IMR-90 (cell line): ENCODE measurements at regions not wholly inside any gene's neighbourhood (a gene's known extent, or its start where the extent isn't known, plus 50 kb on each side); places are given as distances from the start of the nearest gene placed in this dataset.
A peak's percentile ranks its signal among the peaks of the same experiment; 100 is the strongest.

ENCODE experiments used
- ATAC-seq: fragments of 200-7000 bp; cut with Tn5 transposase; 2 replicates; pipeline ENCODE4 v1.9.1; 2020; ENCODE audit warnings: low read depth, mild to moderate bottlenecking, moderate library complexity
- BruUV-seq: library from RNA; stranded (reverse); fragments of 400-500 nt; replicated peaks from 2 replicates; lab custom pipeline; 2021; lab: Mats Ljungman, UMichigan
- CTCF ChIA-PET: fragments of 300-600 bp; formaldehyde crosslinking; extraction: SDS; loops from one replicate; lab custom pipeline; 2021; ENCODE audit warnings: antibody characterized with exemption; lab: Yijun Ruan, JAX
- POLR2A ChIA-PET: fragments of 300-600 bp; sonication (Branson Sonifier 250); formaldehyde crosslinking; loops from one replicate; lab custom pipeline; 2022; ENCODE audit warnings: antibody characterized with exemption; ENCODE audit not compliant: unreplicated experiment; lab: Charles Lee
- DNase-seq: peaks from one replicate; pipeline ENCODE4 v3.0.0; 2013
- H2AFZ ChIP-seq: replicated peaks from 2 replicates; pipeline ENCODE3; 2013; ENCODE audit warnings: low read length, mild to moderate bottlenecking; ENCODE audit not compliant: poor library complexity
- H2AK5ac ChIP-seq: 2 replicates; pipeline ENCODE4 v1.6.1; 2013; ENCODE audit warnings: low read depth, low read length, inconsistent platforms
- H2AK9ac ChIP-seq: replicated peaks from 2 replicates; pipeline ENCODE3; 2013; ENCODE audit warnings: mild to moderate bottlenecking, low read depth, low read length, moderate library complexity; ENCODE audit not compliant: poor library complexity
- H2BK120ac ChIP-seq: 2 replicates; pipeline ENCODE4 v1.6.1; 2013; ENCODE audit warnings: low read depth, low read length, inconsistent platforms
- H2BK15ac ChIP-seq: 3 replicates; pipeline ENCODE4 v1.6.1; 2013; ENCODE audit warnings: low read depth, low read length, inconsistent platforms
- H2BK20ac ChIP-seq: 2 replicates; pipeline ENCODE4 v1.6.1; 2013; ENCODE audit warnings: low read depth, mild to moderate bottlenecking, inconsistent platforms, low read length, moderate library complexity
- H2BK5ac ChIP-seq: 2 replicates; pipeline ENCODE4 v1.6.1; 2013; ENCODE audit warnings: mild to moderate bottlenecking, low read depth, low read length, inconsistent platforms; ENCODE audit not compliant: poor library complexity, severe bottlenecking
- H3K14ac ChIP-seq: replicated peaks from 2 replicates; pipeline ENCODE4 v1.6.1; 2013; ENCODE audit warnings: low read depth, low read length, inconsistent platforms
- H3K18ac ChIP-seq: 2 replicates; pipeline ENCODE4 v1.6.1; 2013; ENCODE audit warnings: low read depth, low read length, control low read depth
- H3K23ac ChIP-seq: 2 replicates; pipeline ENCODE4 v1.6.1; 2013; ENCODE audit warnings: low read depth, low read length, inconsistent platforms
- H3K27ac ChIP-seq: 2 replicates; pipeline ENCODE4 v1.5.1; 2013; ENCODE audit warnings: mild to moderate bottlenecking, control low read depth, low read length; ENCODE audit not compliant: insufficient read depth
- H3K27me3 ChIP-seq: 2 replicates; pipeline ENCODE4 v1.6.1; 2013; ENCODE audit warnings: low read length; ENCODE audit not compliant: control insufficient read depth, insufficient read depth
- H3K36me3 ChIP-seq: 2 replicates; pipeline ENCODE4 v1.6.1; 2013; ENCODE audit warnings: low read length, mixed read lengths; ENCODE audit not compliant: control insufficient read depth, insufficient read depth
- H3K4ac ChIP-seq: 2 replicates; pipeline ENCODE4 v1.6.1; 2013; ENCODE audit warnings: low read depth, low read length, inconsistent platforms
- H3K4me1 ChIP-seq: 2 replicates; pipeline ENCODE4 v1.6.1; 2013; ENCODE audit warnings: low read length, mixed read lengths; ENCODE audit not compliant: control insufficient read depth, insufficient read depth
- H3K4me2 ChIP-seq: 2 replicates; pipeline ENCODE4 v1.6.1; 2013; ENCODE audit warnings: low read depth, mild to moderate bottlenecking, control low read depth, low read length, moderate library complexity
- H3K4me3 ChIP-seq: 2 replicates; pipeline ENCODE4 v1.5.1; 2013; ENCODE audit warnings: low read depth, mild to moderate bottlenecking, control low read depth, low read length, moderate library complexity; ENCODE audit not compliant: insufficient read depth
- H3K56ac ChIP-seq: 2 replicates; pipeline ENCODE4 v1.6.1; 2013; ENCODE audit warnings: low read length, inconsistent platforms; ENCODE audit not compliant: insufficient read depth; ENCODE audit errors: extremely low read depth
- H3K79me1 ChIP-seq, 2 experiments: 2 replicates each; pipeline ENCODE4 v1.6.1; 2013; ENCODE audit warnings: low read length in 2 of 2, inconsistent platforms in 1 of 2, low read depth in 1 of 2
- H3K9ac ChIP-seq: 2 replicates; pipeline ENCODE4 v1.6.1; 2013; ENCODE audit warnings: low read depth, low read length, control low read depth
- H3K9me1 ChIP-seq: 2 replicates; pipeline ENCODE4 v1.6.1; 2013; ENCODE audit warnings: low read length, inconsistent platforms; ENCODE audit not compliant: insufficient read depth
- H3K9me3 ChIP-seq: 2 replicates; pipeline ENCODE4 v1.6.1; 2013; ENCODE audit warnings: low read length; ENCODE audit not compliant: control insufficient read depth, insufficient read depth
- H4K20me1 ChIP-seq: 2 replicates; pipeline ENCODE4 v1.6.1; 2013; ENCODE audit warnings: low read length, inconsistent platforms; ENCODE audit not compliant: insufficient read depth
- H4K5ac ChIP-seq: 2 replicates; pipeline ENCODE4 v1.6.1; 2013; ENCODE audit warnings: mild to moderate bottlenecking, low read depth, low read length, control low read depth
- H4K8ac ChIP-seq, 2 experiments: 2 replicates each; pipeline ENCODE4 v1.6.1; 2013; ENCODE audit warnings: low read depth in 2 of 2, low read length in 2 of 2, control low read depth in 1 of 2, inconsistent platforms in 1 of 2
- H4K91ac ChIP-seq: 2 replicates; pipeline ENCODE4 v1.6.1; 2013; ENCODE audit warnings: low read depth, low read length, inconsistent platforms; ENCODE audit not compliant: insufficient read depth
- BHLHE40 ChIP-seq: fragments of 150-350 bp; IDR thresholded peaks from 2 replicates; pipeline ENCODE4 v1.6.1; 2016; ENCODE audit warnings: mild to moderate bottlenecking, low read depth, low read length
- CEBPB ChIP-seq: IDR thresholded peaks from 2 replicates; pipeline ENCODE4 v1.6.1; 2012; ENCODE audit warnings: low read depth, low read length, improper control_type of control experiment
- CHD1 ChIP-seq: IDR thresholded peaks from 2 replicates; pipeline ENCODE4 v1.6.1; 2012; ENCODE audit warnings: low read depth, low read length, improper control_type of control experiment
- ELK1 ChIP-seq: fragments of 150-350 bp; IDR thresholded peaks from 2 replicates; pipeline ENCODE4 v1.6.1; 2016; ENCODE audit warnings: low read depth, mild to moderate bottlenecking, low read length, moderate library complexity, borderline replicate concordance
- FOS ChIP-seq: fragments of 150-350 bp; IDR thresholded peaks from 2 replicates; pipeline ENCODE4 v1.6.1; 2016; ENCODE audit warnings: low read depth, low read length
- MAFK ChIP-seq: IDR thresholded peaks from 2 replicates; pipeline ENCODE4 v1.6.1; 2012; ENCODE audit warnings: low read depth, low read length, improper control_type of control experiment
- MAZ ChIP-seq: IDR thresholded peaks from 2 replicates; pipeline ENCODE4 v1.6.1; 2012; ENCODE audit warnings: low read depth, mild to moderate bottlenecking, low read length, improper control_type of control experiment, moderate library complexity, borderline replicate concordance
- MXI1 ChIP-seq: IDR thresholded peaks from 2 replicates; pipeline ENCODE4 v1.6.1; 2012; ENCODE audit warnings: low read depth, mild to moderate bottlenecking, low read length, moderate library complexity, borderline replicate concordance
- NFE2L2 ChIP-seq: fragments of 150-350 bp; IDR thresholded peaks from 2 replicates; pipeline ENCODE4 v1.6.1; 2016; ENCODE audit warnings: low read depth, mild to moderate bottlenecking, low read length
- POLR2A ChIP-seq: IDR thresholded peaks from 2 replicates; pipeline ENCODE4 v1.6.1; 2012; ENCODE audit warnings: mild to moderate bottlenecking, low read depth, low read length
- RAD21 ChIP-seq: IDR thresholded peaks from 2 replicates; pipeline ENCODE4 v1.6.1; 2012; ENCODE audit warnings: low read length, improper control_type of control experiment
- RCOR1 ChIP-seq: IDR thresholded peaks from 2 replicates; pipeline ENCODE4 v1.6.1; 2012; ENCODE audit warnings: mild to moderate bottlenecking, low read length, improper control_type of control experiment; ENCODE audit not compliant: insufficient replicate concordance
- RFX5 ChIP-seq: IDR thresholded peaks from 2 replicates; pipeline ENCODE4 v1.8.0; 2012; ENCODE audit warnings: low read depth, mild to moderate bottlenecking, low read length, moderate library complexity
- SMC3 ChIP-seq: fragments of 150-350 bp; IDR thresholded peaks from 2 replicates; pipeline ENCODE4 v1.6.1; 2016; ENCODE audit warnings: low read depth, mild to moderate bottlenecking, antibody characterized with exemption, low read length, moderate library complexity
- USF2 ChIP-seq: fragments of 150-350 bp; IDR thresholded peaks from 2 replicates; pipeline ENCODE4 v1.6.1; 2017; ENCODE audit warnings: mild to moderate bottlenecking, antibody characterized with exemption, low read length, low read depth
- WGBS, 2 experiments: methylation state at CpG; one replicate each; pipeline versions ENCODE4 v1.1.5 to v1.1.7; 2013; ENCODE audit warnings: missing lambda C conversion rate in 2 of 2; ENCODE audit not compliant: insufficient read length in 1 of 2; ENCODE audit errors: extremely low coverage in 2 of 2; 5-methylcytosine and 5-hydroxymethylcytosine counted together
- dilution Hi-C: fragments of 300-500 bp; cut with HindIII; formaldehyde crosslinking; loops from one replicate; pipeline ENCODE4 v1.14.3; 2018; ENCODE audit warnings: low sequenced_read_pairs; ENCODE audit not compliant: unreplicated experiment
- in situ Hi-C: fragments of 300-500 bp; cut with MboI; formaldehyde crosslinking; loops from 3 replicates; pipeline ENCODE4 v1.14.3; 2019; ENCODE audit warnings: low sequenced_read_pairs, inconsistent platforms, mixed read lengths
- intact Hi-C: fragments of 100-400 bp; cut with micrococcal nuclease; formaldehyde crosslinking; loops from 2 replicates; pipeline ENCODE4 v1.10.0; 2022
- TF ChIP-seq, protein P1 (sequence below): conservative IDR thresholded peaks from 2 replicates; pipeline ENCODE4 v1.5.1; 2012; ENCODE audit warnings: mild to moderate bottlenecking, low read depth, low read length, improper control_type of control experiment

DNA sequence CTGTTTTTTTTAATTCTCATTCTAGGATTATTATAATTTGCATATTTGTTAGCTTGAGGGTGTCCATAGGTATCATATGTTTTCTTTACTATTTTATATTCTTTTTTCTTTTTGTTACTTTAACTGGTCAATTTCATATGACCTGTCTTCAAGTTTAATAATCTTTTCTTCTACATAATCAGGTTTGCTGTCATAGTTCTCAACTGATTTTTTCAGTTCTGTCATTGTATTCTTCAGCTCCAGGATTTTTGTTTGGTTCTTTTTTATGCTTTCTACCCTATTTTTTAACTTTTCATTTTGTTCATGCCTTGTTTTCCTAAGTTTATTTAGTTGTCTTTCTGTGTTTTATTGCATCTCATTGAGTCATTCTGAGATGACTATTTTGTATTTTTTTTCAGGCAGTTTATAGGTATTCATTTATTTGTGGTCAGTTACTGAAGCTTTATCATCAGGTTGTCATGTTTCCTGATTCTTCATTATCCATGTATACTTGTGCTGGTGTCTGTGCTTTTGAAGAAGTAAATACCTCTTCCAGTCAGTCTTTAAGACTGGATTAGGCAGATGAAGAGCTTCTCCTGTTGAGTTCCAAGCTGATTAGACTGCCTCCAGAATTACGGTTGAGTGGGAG, 220.3 kb upstream of the VEGFC start:
- Histone ChIP-seq H3K27ac (no peak overlapping the region), H3K9ac (no peak overlapping the region), H3K4me3 (no peak overlapping the region), H3K79me1 (0 out of 4 replicates have a peak, but pooled peaks cover 0 to 4% of the 10 kb centered on the region in 2 experiments), H3K4me2 (no peak overlapping the region), H2AK9ac (no peak overlapping the region), H4K20me1 (no peaks in the 10 kb centered on the region), H3K23ac (no peak overlapping the region), H2BK20ac (no peak overlapping the region), H4K91ac (no peak overlapping the region; the same call in 1 of the 2 replicates), H2AFZ (no peak overlapping the region), H2BK5ac (no peak overlapping the region), H2AK5ac (no peak overlapping the region), H3K4ac (no peak overlapping the region), H4K8ac (no peak overlapping the region), H3K9me3 (peaks cover 13% of the 10 kb centered on the region), H3K4me1 (peaks cover 14% of the 10 kb centered on the region), H2BK15ac (peak overlapping the region; percentile 38; the same call in 1 of the 3 replicates), H3K27me3 (no peaks in the 10 kb centered on the region), H3K14ac (no peak overlapping the region), H3K18ac (no peak overlapping the region), H2BK120ac (no peak overlapping the region), H3K56ac (no peak overlapping the region), H4K5ac (no peak overlapping the region), H3K9me1 (peaks cover 4% of the 10 kb centered on the region), H3K36me3 (no peaks in the 10 kb centered on the region)
- DNase-seq = no peak
- dilution Hi-C loops (no loop called here), in situ Hi-C loops (loop anchor here (10.0 kb wide), 1 partner anchor 218 kb away; the partner anchor contains the start of gene VEGFC), intact Hi-C loops (no loop called here)
- ATAC-seq = no peak
- BruUV-seq = no TSS peak
- TF ChIP-seq MAFK (no peak), CHD1 (no peak), USF2 (no peak), MAZ (no peak), FOS (no peak), RAD21 (no peak), MXI1 (no peak), RFX5 (no peak), BHLHE40 (no peak), CEBPB (no peak), POLR2A (no peak), SMC3 (no peak), NFE2L2 (no peak), RCOR1 (no peak), ELK1 (no peak)
- TF ChIP-seq, protein P1, sequence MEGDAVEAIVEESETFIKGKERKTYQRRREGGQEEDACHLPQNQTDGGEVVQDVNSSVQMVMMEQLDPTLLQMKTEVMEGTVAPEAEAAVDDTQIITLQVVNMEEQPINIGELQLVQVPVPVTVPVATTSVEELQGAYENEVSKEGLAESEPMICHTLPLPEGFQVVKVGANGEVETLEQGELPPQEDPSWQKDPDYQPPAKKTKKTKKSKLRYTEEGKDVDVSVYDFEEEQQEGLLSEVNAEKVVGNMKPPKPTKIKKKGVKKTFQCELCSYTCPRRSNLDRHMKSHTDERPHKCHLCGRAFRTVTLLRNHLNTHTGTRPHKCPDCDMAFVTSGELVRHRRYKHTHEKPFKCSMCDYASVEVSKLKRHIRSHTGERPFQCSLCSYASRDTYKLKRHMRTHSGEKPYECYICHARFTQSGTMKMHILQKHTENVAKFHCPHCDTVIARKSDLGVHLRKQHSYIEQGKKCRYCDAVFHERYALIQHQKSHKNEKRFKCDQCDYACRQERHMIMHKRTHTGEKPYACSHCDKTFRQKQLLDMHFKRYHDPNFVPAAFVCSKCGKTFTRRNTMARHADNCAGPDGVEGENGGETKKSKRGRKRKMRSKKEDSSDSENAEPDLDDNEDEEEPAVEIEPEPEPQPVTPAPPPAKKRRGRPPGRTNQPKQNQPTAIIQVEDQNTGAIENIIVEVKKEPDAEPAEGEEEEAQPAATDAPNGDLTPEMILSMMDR = no peak
- ChIA-PET CTCF (interaction anchor here (1.2 kb wide), 1 partner anchor 16 kb away, joined by 4 read pairs; no protein-coding TSS in a partner anchor), POLR2A (no interaction called here)
- no CpG with 5 or more reads among the region's 1 CpG for WGBS, 2 experiments
